SU-DHL-6 (cell line): ENCODE measurements at regions not wholly inside any gene's neighbourhood (a gene's known extent, or its start where the extent isn't known, plus 50 kb on each side); places are given as distances from the start of the nearest gene placed in this dataset.

Experiments
- CTCF ChIP-seq: fragments of 200-600 bp; sonication (generic); IDR thresholded peaks from one replicate; pipeline ENCODE4 v1.5.1; 2017; ENCODE audit warnings: antibody characterized with exemption, mild to moderate bottlenecking, low read length, moderate library complexity; ENCODE audit not compliant: insufficient read depth, poor library complexity, severe bottlenecking
- EZH2phosphoT487 ChIP-seq: fragments of 200-600 bp; sonication (generic), shearing (Covaris generic); conservative IDR thresholded peaks from 2 replicates; pipeline ENCODE4 v1.6.1; 2018; ENCODE audit warnings: mild to moderate bottlenecking, antibody characterized with exemption, low read length, moderate library complexity, mixed read lengths

GRCh38 chr16:73746554-73746953, 550.1 kb upstream of the PSMD7 start:
- TF ChIP-seq CTCF, result no peak
- no peak for TF ChIP-seq EZH2phosphoT487
